Activated CD4-positive, alpha-beta T cell treated with anti-CD3 and anti-CD28 coated beads for 48 hours (primary cell): ENCODE measurements at regions not wholly inside any gene's neighbourhood (a gene's known extent, or its start where the extent isn't known, plus 50 kb on each side); places are given as distances from the start of the nearest gene placed in this dataset.

Experiments used
- DNase-seq: peaks from one replicate; pipeline ENCODE4 v3.0.0-alpha.2; 2020

DNA sequence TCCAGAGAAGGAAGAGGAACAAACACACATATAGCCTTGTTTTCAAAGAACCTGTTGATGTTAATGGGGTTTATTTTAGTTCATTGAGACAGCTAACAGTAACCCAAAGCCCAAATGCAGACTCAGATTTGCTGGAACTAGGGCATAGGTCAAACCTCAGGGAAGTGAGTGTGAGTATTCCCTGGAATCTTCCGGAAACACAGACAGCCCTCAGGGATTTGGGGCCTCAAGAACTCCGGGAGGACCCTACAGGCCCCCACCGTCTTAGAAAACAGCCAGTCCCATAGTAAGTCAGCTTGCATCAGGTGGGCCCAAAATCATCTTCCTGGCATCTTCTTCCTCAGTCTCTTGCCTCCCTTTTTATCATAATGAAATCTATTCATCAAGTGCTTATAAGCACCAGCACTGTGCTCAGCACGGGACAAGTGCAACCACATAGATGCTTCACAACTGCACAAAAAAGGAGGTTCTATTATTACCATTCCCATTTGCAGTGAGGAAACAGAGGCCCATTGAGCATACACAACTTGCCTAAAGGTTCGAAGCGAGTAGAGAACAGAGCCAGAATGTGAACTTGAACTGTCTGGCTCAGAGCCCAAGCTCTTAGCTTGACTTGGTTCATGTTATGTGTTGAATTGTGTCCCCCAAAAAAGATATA is 50.2 kb upstream of the BCL11A start:
- no peak for DNase-seq

DNA sequence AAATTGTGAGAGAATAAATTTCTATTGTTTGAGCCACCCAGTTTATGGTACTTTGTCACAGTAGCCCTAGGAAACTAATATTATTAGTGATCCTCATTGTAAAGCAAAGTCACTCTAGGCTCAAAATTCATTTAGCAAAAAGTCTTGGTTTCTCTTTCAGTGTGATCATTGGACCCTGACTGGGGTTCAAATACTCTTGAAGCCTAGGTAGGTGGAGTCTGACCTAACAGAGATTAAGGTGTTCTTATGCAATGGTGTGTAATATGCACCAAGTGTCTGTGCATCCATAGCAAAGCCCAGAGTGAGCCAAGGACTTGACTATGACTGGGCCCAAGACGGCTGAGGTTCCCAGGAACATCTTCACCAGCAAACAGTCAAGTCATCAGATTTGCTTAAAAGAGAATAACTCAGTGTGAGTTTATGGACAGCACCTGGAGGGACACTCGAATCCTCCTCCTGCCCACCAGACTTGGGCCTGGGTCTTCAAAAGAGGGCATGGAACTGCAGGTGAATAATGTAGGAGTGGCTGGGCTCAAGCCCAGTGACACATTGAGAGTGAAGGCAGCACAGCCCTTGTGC is 51.1 kb upstream of the BCL11A start:
- DNase-seq = no peak

DNA sequence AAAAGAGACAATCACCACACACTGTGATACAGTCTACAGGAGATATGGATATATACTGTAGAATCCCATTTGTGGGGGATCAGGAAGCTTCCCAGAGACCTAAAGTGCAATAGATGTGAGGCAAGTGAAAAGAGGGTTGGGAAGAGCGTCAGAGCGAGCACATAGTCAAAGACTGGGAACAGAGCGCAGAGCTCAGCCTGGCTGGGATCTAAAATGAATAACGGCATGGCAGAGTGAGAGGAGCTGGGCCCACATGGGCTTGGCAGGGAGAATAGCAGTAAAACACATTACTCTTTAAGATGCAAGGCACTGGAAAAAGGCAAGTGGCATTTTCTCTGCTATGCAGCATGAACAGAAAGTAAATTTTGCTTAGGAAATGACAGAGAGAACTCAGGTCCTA is 52.4 kb upstream of the BCL11A start:
- no peak for DNase-seq

DNA sequence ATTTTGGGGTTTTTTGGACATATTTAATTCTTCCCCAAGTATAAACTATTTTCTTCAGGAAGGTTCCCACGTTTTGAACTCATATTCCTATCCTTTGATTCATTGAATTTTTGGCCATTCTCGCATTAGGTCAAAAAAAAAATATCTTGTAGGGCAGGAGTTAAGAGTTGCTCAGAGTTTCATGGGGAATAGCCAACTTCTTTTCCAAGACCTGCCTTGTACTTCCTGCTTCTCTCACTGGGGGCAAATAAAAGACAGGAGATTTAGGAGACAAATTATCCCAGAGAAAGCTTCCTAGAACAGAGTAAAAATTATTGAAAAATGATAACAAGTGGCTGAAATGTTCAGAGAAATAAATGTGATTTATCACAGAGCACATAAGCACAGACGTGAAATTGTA is 55.2 kb upstream of the BCL11A start:
- no peak for DNase-seq

DNA sequence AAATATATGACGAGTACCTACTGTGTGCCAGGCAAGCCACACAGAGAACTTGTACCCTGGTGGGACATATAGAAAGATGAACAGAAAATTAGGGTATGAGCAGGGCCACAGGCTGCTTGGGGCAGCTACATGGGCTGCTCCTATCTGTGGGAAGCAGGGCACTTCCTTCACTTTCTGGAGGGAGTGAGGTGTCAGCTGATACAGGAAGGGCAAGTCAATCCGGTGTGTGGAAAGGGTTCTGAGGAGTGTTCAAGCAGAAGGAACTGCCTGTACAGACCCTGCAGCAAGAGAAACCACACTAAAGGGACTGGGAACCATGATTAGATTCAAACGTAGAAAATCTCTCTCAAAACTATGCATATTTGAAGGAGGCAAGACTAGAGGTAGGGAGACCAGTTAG is 58.6 kb upstream of the BCL11A start:
- DNase-seq = no peak

DNA sequence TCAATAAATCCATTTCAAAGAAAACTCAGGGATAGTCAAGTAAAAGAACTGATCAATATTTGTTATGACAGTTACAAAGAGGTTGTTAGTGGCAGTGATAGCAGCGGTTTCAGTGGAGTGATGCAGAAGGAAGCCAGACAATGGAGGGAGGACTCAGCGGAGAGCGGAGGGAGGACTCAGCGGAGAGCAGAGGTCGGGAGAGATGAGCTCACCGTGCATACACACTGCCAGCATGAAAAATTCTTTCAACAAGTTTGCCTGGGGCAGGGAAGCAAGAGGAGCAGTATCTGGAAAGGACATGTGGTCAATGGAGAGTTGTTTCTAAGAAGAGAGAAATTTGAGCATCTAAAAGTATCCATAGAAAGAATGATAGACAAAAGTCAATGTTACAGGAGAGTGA is 60.9 kb upstream of the BCL11A start:
- DNase-seq = no peak

DNA sequence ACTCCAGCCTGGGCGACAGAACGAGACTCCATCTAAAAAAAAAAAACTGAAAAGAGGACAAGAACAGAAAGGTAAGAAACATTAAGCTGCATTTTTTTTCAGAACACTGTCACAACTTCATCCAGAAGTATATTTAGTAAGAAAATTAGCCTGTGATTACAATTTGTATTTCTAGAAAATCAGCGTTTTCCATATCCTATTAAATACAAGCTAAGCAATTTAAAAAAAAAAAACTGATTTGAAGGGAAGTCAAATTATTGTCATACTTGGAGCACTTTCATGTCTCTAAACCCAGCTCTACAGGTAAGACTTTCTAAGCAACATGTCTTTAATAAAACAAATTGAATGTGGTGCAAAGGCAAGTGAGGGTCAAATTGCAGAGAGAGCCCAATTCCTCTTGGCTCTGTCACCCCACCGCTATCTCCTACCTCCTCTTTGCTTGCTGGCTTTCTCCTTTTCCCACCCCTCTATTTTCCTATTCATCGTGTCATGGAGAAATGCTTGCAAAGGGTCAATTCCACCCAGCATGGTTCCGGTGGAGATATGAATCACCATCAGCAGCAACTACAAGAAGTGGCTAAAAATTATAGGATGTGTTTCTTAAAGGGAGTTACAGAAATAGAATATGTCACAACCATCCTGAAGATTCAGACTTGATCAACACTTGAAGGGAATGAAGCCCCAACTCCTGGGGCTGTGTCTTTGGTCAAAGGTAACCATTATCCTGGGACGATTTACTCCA is 68.4 kb upstream of the BCL11A start:
- DNase-seq = no peak

DNA sequence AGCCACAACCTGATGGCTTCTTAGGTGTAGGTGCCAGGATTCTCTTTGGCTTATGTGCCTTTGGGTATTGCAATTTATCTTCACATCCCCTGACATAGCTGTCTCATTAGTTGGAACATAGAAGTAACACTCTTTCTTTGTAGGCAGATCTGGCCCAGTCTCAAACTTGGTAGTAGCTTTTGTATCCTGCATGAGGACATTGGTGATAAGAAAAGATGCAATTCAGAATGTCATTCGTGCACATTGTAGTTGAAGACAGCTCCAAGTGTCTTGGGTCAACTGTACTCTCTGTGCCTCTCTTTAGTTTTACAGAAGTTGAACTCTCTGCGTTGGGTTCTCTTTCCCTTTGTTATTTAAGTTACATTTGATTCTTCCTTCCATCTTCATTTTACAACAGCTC is 69.6 kb upstream of the BCL11A start:
- DNase-seq = no peak

DNA sequence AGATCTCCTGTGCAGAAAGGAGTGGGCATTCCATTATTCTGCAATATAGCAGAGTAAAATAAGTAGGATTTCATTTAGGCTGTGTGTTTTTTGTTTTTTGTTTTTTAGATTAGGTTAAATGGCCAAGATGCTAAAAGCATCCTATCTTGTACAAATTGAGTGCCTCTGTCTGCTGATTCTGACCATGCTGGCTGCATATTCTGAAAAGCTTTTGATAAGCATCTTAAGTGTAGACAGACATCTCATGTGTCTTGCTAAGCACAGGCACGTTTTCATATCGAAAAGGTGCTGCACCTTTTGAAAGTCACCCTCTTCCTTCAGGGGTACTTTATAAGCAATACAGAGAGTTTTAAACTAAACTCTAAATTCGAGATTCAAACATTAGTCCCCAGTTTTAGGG is 74.0 kb upstream of the BCL11A start:
- DNase-seq = no peak

DNA sequence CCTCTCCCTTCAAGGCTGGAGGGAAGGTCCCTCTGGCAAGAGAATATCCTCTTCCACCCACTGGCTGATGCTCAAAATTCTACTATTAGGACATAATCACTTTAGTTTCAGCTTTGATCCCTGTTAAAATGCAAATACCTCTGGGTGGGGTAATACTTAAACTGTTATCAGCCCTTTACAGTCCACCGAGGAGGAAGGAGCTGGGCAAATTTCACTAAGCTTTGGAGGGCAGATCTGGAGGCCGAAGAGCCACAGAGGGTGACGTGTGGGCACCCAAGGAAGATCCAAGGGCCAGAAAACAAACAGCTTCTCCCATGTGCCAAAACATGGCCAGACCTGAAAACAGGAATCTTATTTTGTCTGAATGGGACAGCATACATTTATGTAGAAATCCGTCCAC is 74.6 kb upstream of the BCL11A start:
- DNase-seq = no peak

DNA sequence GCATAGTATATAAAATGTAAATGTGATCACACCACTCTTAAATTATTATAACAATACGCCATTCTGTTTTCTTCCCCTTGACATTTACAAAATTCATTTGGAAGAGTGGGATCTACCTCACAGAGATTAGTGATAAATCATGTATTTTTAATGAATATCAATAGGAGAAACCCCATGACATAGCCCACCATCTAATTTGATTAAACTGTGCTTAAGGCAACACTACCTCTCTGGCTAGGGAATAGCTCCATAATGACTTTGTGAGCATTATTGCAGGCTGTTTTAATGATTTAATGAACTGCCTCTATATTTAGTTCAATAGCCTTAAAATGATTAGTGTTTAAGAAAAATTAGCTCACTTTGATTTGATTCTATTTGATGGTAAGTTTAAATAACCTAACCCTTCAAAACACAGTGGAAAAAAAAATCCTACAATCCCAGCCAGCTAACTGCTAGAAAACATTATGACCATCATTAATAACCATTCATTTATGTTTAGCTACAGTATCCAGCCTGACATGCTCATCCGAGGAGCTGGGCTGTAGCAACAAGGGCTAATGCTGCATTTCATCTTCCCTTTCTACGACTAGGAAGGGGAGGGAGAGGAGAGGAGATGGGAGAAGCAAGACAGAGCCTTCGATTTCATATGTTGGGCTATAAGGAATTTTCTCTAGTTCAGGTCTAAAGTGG is 75.3 kb upstream of the BCL11A start:
- no peak for DNase-seq

DNA sequence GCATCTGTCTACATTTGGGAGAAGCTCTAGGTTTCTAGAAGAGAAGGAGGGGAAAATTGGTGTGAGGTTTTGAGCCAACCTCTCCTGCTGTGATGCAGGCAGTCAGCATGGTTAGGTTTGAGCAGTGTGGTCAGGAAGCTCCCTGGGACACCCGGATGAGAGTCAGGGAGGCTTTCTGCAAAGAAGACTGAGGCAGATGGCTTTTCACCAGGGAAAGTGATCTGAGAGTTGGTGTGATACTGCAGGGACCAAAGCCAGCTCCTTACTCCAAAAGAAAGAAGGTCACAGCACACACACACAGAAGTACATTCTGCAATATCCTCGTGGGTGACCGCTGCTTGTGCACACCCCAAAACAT is 75.8 kb upstream of the BCL11A start:
- no peak for DNase-seq

DNA sequence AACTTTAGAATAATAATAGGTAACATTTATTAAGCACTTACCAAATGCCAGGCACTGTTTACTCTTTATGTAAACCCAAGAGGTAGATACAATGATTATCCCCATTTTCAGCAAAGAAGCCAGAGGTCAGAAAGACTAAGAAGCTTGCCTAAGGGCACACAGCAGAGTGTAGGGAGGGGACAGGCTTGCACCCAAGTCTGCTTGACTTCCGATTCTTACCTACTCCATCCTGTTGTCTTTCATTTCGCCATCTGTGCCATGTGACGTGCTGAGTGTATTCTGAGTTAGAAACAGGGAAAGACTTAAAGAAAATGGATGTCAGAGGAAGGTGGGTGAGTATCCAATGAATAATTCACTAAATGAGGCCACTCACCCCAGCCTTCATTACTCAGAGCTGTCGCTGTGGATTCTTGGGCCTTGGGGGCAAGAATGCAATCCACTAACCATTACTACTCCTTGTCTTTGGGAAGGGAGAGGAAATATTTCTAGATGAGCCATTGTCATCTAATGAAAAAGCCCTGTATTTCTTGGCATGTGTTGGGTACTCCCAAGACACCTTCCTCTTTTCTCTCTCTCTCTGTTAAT is 76.4 kb upstream of the BCL11A start:
- no peak for DNase-seq

DNA sequence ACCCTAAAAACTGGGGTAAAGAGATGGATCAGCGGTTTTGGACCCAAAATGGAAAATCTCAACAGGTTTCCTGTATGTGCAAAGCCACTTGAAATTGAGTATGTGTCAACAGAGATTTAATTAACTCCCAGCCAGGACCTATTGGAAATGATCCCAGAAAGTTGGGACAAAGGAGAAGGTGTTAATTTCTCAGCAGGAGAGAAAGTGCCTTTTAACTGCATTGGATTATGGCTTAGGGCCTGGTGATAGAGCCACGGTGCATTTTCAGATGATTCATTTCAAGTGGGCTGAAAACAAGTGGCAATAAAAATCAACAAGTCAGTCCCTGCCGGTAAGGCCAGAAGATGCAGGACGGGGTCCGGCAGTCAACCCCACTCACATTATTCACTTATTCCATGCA is 80.2 kb upstream of the BCL11A start:
- DNase-seq = no peak

DNA sequence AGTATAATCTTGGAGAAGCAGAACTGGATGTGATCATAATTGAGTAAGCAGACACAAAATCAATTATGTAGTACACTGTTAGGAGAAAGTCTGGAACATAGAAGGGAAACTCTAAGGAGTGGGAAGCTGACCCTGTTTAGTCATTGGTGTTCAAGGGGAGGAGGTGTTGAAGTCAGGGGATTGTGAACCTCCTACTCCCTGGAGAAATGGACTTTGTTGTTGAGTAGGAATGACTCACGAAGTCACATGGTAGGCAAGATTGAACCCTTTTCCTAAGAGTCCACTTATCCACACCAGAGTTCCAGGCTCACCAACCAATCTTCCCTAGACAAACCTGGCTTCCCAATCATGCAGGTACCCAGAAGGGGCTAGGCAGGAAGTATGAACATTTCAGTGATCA is 81.0 kb upstream of the BCL11A start:
- no peak for DNase-seq

DNA sequence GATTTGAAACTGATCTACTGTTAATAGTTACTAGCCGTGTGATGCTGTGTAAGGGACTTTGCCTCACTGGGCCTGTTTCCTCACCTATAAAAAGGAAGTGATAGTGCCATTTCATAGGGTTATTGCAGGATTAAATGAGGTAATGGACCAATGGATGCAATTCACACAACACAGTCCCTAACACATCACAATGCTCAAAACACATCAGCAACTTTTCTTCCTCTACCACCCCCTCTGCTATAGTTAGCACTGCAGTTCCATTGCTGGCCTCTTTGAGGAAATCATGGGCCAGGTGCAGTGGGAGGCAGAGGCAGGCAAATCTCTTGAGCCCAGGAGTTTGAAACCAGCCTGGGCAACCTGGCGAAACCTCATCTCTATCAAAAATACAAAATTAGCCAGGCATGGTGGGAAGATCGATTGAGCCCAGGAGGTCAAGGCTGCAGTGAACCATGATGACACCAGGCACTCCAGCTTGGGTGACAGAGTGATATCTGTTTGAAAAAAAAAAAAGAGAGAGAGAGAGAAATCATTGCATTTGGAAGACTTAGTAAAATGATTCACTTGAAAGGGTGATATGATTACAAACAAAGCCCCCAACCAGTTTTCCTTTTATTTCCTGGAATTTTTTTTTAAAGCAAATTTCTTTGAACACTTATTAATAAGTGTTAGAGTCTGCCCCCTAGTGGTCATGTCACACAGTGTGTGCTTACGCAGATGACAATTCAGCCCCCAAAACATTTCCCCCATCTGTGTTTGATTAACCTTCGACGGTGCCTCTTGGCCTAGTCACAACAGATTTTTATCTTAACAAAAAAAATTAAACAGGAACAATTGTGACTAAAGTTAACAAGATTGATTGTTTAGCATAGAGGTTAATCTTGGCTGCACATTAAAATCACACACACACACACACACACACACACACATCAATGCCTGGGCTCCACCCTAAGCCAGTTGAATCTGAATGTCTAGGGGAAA is 88.6 kb upstream of the BCL11A start:
- peak; percentile 36 for DNase-seq

DNA sequence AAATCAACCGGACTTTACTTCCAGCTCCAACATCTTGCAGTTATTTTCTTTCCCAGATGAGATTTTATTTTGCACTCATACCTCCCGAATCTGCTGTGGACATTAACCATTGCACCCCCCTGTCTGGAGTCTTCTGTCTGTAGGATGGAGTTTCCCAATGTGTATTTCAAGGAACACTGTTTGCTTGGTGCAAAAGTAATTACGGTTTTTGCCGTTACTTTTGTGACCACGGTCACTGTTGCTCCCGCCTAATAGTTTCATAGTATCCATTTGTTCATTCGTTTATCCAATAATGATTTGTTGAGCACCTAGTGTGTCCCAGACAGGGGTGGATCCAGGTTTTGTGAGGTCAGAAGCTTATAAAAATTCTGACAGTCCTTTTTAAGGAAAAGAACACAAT is 90.3 kb upstream of the BCL11A start:
- DNase-seq = no peak

DNA sequence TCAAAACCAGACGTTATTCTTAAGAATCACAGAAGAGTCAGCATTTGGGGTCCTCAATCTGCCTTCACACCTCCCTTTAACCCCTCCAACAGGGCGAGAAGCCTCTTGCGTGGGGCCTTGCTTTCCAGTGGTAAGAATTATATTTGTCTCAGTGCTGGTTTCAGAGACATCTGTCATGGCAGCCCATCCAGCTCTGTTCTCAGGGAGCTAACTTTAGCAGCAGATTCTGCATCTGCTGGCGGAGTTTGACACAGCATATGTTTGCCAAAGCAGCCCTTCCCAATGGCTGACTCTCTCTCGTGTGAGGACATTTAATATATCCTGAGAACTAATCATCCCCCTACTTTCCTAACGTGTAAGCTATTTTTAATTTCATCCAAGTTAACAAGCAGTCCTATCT is 91.5 kb upstream of the BCL11A start:
- DNase-seq = no peak

DNA sequence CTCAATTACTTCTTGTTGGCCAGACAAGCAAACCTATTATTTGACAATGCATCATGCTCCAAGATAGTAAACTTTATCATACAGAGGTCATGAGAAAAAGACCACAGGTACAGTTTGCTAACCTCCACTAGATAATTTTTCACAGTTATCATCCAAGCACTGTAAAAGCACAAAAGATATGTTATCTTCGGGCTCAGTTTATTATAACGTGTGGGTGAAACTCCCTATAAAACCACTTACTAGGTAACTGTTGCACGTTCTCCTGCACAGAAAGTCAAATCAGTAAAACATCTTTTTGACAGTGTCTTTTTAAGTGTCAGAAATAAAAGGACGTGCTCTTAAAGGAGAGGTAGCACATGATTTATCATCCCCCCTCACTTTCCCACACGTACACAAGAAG is 94.7 kb upstream of the BCL11A start:
- DNase-seq = no peak

DNA sequence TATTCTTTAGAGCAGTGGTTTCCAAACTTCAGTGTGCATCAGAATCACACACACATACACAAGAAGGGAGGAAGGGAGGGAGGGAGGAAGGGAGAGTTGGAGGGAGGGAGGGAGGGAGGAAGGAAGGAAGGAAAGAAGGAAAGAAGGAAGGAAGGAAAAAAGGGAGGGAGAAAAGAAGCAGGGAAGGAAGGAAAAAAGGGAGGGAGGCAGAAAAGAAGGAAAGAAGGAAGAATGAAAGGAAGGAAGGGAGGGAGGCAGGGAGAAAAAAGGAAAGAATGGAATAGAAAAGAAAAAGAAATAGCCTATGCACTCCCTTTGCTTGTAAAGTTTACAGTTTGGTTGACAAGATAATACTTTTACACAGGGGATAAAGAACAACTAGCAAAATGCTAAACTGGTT is 96.3 kb upstream of the BCL11A start:
- no peak for DNase-seq

DNA sequence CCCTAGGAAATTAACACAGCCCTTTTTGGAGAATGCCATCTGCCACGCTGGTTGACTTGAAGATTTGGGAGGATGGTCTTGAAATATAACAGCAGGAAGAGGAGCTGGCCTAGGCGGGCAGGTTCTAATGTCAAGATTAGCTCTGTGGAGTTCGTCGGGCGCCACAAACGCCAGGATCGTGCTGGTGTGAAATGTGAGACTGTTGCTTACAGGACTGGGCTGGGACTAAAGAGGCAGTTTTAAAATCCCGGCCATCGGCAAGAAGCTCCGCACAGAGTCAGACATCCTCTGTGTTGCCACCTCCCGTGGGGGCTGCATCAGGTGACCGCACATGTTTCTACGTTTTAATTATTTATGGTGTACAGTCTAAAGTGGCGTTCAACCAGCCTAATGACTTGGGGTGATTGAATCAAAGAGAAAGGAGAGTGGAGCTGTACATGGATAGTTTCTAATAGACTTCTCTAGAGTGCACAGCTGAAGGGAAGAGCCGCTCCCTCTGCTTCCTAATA is 99.4 kb upstream of the BCL11A start:
- no peak for DNase-seq

DNA sequence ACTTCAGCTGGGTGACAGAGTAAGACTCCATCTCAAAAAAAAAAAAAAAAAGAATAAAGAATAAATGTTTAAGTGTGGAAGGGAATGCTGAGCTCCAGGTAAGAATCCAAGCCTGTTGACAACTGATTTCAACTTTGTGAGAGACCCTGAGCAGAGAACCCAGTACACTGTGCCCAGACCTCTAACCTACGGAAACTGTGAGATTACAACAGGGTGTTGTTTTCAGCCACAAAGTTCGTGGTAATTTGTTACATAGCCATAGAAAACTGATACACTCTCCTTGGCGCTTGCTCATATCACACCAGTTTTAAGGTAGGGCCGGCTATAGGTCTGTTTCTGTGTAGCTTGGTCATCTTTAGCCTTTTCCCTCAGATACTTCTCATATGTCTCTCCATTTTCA is 98.4 kb upstream of the PAPOLG start:
- DNase-seq = no peak
